Smooth muscle cell (in vitro differentiated cells): ENCODE measurements at regions not wholly inside any gene's neighbourhood (a gene's known extent, or its start where the extent isn't known, plus 50 kb on each side); places are given as distances from the start of the nearest gene placed in this dataset.

ENCODE experiments used
- DNase-seq: peaks from one replicate; lab custom pipeline; 2025; ENCODE audit not compliant: unreplicated experiment; lab: John Stamatoyannopoulos, UW
- H2AFZ ChIP-seq: fragments of 200-600 bp; sonication (generic); 2 replicates; pipeline ENCODE4 v1.6.0; 2016; ENCODE audit warnings: antibody characterized with exemption, low read depth, mild to moderate bottlenecking
- H3F3A ChIP-seq: fragments of 200-600 bp; sonication (generic); 2 replicates; pipeline ENCODE4 v1.6.0; 2017; ENCODE audit warnings: antibody characterized with exemption, low read depth
- H3K27ac ChIP-seq: fragments of 200-600 bp; sonication (generic); 2 replicates; pipeline ENCODE4 v1.5.1; 2016; ENCODE audit warnings: low read depth, mild to moderate bottlenecking
- H3K27me3 ChIP-seq: fragments of 200-600 bp; sonication (generic); 2 replicates; pipeline ENCODE4 v1.6.1; 2016; ENCODE audit warnings: low read depth, mild to moderate bottlenecking
- H3K36me3 ChIP-seq: fragments of 200-600 bp; sonication (generic); 2 replicates; pipeline ENCODE4 v1.5.1; 2016; ENCODE audit warnings: low read depth
- H3K4me1 ChIP-seq: fragments of 200-600 bp; sonication (generic); 2 replicates; pipeline ENCODE4 v1.5.1; 2016; ENCODE audit warnings: low read depth
- H3K4me2 ChIP-seq: fragments of 200-600 bp; sonication (generic); 2 replicates; pipeline ENCODE4 v1.6.0; 2016; ENCODE audit warnings: mild to moderate bottlenecking
- H3K4me3 ChIP-seq: fragments of 200-600 bp; sonication (generic); 2 replicates; pipeline ENCODE4 v1.5.1; 2016; ENCODE audit warnings: mild to moderate bottlenecking
- H3K79me2 ChIP-seq: fragments of 200-600 bp; sonication (generic); 2 replicates; pipeline ENCODE4 v1.6.0; 2016; ENCODE audit warnings: low read depth, mild to moderate bottlenecking
- H3K9ac ChIP-seq: fragments of 200-600 bp; sonication (generic); 2 replicates; pipeline ENCODE4 v1.6.0; 2016; ENCODE audit warnings: low read depth
- H3K9me3 ChIP-seq: fragments of 200-600 bp; sonication (generic); replicated peaks from 2 replicates; pipeline ENCODE4 v1.5.1; 2016; ENCODE audit warnings: low read depth
- H4K20me1 ChIP-seq: fragments of 200-600 bp; sonication (generic); 2 replicates; pipeline ENCODE4 v1.6.0; 2016; ENCODE audit warnings: low read depth
- WGBS: methylation state at CpG from one replicate; pipeline ENCODE4 v1.1.7; 2016; ENCODE audit warnings: low lambda C conversion rate; 5-methylcytosine and 5-hydroxymethylcytosine counted together
- TF ChIP-seq, protein P1 (sequence below): fragments of 200-600 bp; sonication (generic); IDR thresholded peaks from 2 replicates; pipeline ENCODE4 v1.5.1; 2017; ENCODE audit warnings: borderline replicate concordance, mild to moderate bottlenecking, antibody characterized with exemption; ENCODE audit not compliant: insufficient read depth, poor library complexity, severe bottlenecking

DNA sequence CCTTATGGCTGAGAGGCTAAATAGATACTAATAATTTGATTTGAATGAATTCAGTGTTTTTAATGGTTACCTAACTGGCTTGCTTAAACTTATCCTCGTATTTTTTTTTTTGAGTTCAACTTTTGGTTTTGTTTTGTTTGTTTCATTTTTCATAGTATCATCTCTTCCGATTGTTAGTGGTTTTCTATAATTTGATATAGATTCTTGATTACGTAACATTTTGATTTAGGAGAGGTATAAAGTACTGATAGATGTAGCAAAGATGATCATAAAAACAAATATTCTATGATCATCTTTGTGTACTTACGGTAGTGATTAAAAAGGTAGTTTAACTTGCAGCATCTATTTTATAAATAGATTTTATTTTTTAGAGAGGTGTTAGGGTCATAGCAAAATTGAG is 93.0 kb downstream of the ALX1 start:
- Histone ChIP-seq H3K9me3 (no peaks in the 10 kb centered on the region), H3K27me3 (no peaks in the 10 kb centered on the region), H3F3A (no peaks in the 10 kb centered on the region), H3K4me3 (no peak overlapping the region), H3K4me1 (no peaks in the 10 kb centered on the region), H3K27ac (no peak overlapping the region), H3K9ac (no peak overlapping the region), H4K20me1 (no peaks in the 10 kb centered on the region), H3K36me3 (no peaks in the 10 kb centered on the region), H2AFZ (no peak overlapping the region), H3K4me2 (no peak overlapping the region), H3K79me2 (no peaks in the 10 kb centered on the region)
- TF ChIP-seq, protein P1, sequence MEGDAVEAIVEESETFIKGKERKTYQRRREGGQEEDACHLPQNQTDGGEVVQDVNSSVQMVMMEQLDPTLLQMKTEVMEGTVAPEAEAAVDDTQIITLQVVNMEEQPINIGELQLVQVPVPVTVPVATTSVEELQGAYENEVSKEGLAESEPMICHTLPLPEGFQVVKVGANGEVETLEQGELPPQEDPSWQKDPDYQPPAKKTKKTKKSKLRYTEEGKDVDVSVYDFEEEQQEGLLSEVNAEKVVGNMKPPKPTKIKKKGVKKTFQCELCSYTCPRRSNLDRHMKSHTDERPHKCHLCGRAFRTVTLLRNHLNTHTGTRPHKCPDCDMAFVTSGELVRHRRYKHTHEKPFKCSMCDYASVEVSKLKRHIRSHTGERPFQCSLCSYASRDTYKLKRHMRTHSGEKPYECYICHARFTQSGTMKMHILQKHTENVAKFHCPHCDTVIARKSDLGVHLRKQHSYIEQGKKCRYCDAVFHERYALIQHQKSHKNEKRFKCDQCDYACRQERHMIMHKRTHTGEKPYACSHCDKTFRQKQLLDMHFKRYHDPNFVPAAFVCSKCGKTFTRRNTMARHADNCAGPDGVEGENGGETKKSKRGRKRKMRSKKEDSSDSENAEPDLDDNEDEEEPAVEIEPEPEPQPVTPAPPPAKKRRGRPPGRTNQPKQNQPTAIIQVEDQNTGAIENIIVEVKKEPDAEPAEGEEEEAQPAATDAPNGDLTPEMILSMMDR = no peak
- DNase-seq = no peak
- WGBS = 96% methylated on average over 4 of the region's 4 CpGs

DNA sequence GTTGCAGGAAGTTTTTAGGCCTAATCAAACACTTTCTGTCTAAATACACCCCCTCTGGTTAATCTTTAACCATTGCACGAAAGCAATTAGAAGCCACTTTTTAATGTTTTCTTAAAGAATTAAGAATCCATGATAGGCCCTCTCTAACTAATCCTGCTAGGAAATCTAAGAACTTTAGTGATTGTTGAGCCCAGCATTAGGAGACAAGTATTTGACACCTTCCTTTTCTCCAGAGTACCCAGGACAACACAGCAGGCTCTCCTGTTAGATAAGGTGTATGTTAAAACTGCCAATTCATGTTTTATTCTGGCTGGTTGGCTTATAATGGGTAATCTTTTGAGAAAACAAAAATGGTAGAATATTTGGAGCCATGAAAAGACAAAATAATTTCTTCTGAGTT is 95.0 kb downstream of the ALX1 start:
- H2AFZ ChIP-seq = no peak overlapping the region
- DNase-seq = no peak

GRCh38 chr12:85385406-85385805 is 105.4 kb downstream of the ALX1 start:
- H3K36me3 ChIP-seq = no peaks in the 10 kb centered on the region
- H3K4me2 ChIP-seq = no peak overlapping the region
- no peak overlapping the region for H3K4me3 ChIP-seq
- H3K79me2 ChIP-seq = no peaks in the 10 kb centered on the region
- H3K9me3 ChIP-seq = no peaks in the 10 kb centered on the region
- no peak overlapping the region for H3K27ac ChIP-seq
- H3K4me1 ChIP-seq = no peaks in the 10 kb centered on the region
- TF ChIP-seq, protein P1 = no peak
- H3K9ac ChIP-seq = no peak overlapping the region
- H3K27me3 ChIP-seq = peaks cover 27% of the 10 kb centered on the region
- DNase-seq = no peak
- no peaks in the 10 kb centered on the region for H3F3A ChIP-seq
- no peak overlapping the region for H2AFZ ChIP-seq
- H4K20me1 ChIP-seq = no peaks in the 10 kb centered on the region

More for the DNA sequence above, 95.0 kb downstream of the ALX1 start:
- WGBS = 90% methylated on average over 1 of the region's 1 CpG
- Histone ChIP-seq H3K9me3 (no peaks in the 10 kb centered on the region), H3K36me3 (no peaks in the 10 kb centered on the region), H3K4me3 (no peak overlapping the region), H3K27me3 (no peaks in the 10 kb centered on the region), H3F3A (no peaks in the 10 kb centered on the region), H3K27ac (no peak overlapping the region), H3K4me1 (no peaks in the 10 kb centered on the region), H3K4me2 (no peak overlapping the region), H3K9ac (no peak overlapping the region), H3K79me2 (no peaks in the 10 kb centered on the region), H4K20me1 (no peaks in the 10 kb centered on the region)
- TF ChIP-seq, protein P1 = no peak

DNA sequence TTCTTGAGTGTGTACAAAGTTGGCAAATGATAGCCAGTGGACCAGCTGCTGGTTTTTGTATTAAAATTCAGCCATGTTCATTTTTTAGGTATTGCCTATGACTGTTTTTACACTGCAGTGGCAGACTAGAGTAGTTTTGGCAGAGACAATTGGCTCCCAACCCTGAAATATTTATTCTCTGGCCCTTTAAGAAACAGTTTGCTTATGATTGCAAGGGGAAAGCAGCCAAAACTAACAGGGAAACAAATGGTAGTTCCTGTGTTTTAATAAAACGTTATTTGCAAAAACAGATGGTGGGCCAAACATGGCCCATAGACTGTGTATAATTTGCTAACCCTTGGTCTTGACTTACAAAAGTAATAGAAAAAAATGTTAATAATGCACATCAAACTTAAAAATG is 110.2 kb downstream of the ALX1 start:
- 81% methylated on average over 1 of the region's 1 CpG for WGBS
- no peak overlapping the region for H3K4me2 ChIP-seq
- H3F3A ChIP-seq = no peaks in the 10 kb centered on the region
- no peaks in the 10 kb centered on the region for H4K20me1 ChIP-seq
- H3K4me1 ChIP-seq = peaks cover 11% of the 10 kb centered on the region
- H3K4me3 ChIP-seq = no peak overlapping the region
- no peak overlapping the region for H3K9ac ChIP-seq
- TF ChIP-seq, protein P1 = no peak
- H3K9me3 ChIP-seq = no peaks in the 10 kb centered on the region
- no peaks in the 10 kb centered on the region for H3K79me2 ChIP-seq
- no peaks in the 10 kb centered on the region for H3K36me3 ChIP-seq
- no peak overlapping the region for H3K27ac ChIP-seq
- no peak overlapping the region for H2AFZ ChIP-seq
- no peak for DNase-seq
- H3K27me3 ChIP-seq = peaks cover 14% of the 10 kb centered on the region
